RPMI8226 (cell line): ENCODE measurements at regions not wholly inside any gene's neighbourhood (a gene's known extent, or its start where the extent isn't known, plus 50 kb on each side); places are given as distances from the start of the nearest gene placed in this dataset.

Source experiments
- DNase-seq: peaks from one replicate; pipeline ENCODE4 v3.0.0-alpha.2; 2015

DNA sequence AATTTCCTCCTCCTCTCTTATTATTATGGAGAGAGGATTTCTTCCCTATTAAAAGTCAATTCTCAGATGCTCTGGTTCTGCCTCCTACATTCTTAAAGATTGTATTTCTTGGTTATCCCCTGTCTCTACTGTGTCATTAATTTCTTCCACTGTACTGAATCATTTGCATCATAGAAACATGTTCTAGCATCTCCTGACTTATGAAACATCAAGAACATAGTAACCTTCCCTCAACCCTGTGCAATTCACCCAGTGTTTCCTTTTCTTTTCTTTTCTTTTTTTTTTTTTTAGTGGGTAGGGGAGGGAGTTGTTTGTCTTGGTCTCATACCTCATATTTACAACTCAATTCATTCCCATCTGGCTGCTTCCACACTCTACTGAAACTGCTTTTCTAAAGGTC is 288.0 kb upstream of the PLET1 start:
- no peak for DNase-seq

DNA sequence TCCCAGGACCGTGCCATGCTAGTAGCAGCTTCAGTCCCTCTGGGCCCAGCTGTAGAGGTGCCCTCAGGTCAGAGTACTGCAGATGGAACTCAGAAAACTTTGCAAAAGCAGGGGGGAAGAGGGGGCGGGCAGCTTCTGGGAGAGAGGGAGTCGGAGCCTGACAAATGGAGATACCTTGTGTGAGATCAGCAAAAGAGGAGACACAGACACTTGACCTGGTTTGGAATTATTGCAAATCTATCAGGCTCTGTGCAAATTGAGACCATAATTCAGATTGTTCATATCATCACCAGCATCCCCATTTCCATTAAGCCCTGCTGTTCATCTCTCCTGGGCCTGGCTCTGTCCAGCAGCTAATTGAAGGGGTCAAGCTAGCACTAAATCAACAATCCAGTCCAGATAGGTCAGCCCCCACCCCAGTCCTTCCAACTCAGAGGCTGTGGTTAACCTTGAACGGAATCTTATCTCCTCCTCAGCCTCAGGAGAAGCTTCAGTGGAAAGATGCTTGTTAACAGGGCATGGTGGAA is 292.6 kb upstream of the PLET1 start:
- DNase-seq: no peak

DNA sequence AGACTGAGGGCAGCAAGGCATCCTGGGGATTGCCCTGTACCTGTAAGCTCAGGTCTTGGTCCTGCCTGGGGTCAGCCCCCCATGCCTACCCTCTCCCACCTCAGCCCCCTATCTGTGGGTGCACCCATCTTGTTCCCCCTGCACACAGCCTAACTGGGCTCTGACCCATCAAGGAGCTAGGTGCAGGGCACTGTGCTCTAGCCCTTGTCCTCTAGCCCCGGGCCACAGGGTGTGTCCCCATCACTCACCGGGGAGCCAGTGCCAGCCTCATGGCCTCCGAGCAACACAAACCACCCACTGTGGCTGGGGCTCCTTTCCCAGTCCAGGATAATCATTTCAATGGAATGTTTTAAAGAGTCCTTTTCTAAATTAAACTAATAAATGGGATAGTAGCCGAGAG is 293.9 kb upstream of the PLET1 start:
- no peak for DNase-seq

DNA sequence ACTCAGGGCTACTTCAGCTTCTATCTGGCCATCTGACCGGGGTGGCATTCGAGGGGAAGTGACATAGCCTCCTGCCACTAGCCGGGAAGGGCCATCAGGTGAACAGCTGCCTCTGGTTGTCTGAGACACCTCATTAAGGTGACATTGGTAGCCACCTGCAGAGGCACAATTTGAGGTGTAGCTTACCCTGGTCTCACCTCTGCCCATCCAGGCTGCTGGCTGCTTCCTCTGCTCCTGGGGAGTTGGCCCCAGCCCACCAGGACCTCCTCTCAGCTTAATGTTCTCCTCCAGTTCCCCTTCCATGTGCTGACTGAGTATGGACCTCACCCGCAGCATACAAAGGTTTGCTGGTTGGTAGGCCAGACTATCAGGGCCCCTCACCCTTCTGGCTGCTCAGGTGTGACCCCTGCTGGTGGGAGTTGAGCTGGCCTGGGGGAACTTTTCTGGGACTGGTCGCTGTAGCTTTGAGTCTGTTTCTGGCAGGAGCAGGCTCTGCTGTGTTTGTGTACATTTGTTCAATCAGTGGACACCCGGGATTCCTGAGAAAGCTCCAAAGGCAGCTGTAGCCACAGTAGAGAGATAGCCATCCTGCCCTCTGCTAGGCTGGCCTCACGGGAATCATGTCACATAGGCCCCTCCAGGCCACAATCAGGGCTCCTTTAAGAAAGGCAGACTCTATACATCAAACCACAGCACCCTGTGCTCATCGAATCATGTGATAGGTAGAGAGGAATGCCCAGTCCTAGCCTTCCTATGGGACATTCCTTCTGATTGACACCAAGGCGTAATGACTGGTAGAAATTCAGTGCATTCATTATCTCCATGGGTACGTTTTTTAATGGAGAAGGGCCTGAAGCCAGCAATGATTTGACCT is 295.1 kb upstream of the PLET1 start:
- peak; percentile 45 for DNase-seq

DNA sequence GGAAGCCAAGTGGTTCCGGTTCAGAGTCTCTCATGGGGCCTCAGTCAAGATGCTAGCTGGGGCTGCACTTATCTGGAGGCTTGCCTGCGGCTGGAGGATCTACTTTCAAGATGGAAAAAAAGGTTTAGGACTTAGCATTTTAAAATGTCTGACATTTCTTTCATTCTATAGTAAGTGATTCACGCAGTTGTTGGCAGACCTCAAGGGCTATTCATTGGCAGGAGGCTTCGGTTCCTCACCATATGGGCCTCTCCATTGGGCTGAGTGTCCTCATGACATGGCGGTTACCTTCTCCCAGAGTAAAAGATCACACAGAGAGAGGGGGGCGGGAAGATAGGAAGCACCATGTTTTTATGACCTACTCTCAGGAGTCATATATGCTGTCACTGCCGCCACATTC is 298.0 kb upstream of the PLET1 start:
- no peak for DNase-seq

DNA sequence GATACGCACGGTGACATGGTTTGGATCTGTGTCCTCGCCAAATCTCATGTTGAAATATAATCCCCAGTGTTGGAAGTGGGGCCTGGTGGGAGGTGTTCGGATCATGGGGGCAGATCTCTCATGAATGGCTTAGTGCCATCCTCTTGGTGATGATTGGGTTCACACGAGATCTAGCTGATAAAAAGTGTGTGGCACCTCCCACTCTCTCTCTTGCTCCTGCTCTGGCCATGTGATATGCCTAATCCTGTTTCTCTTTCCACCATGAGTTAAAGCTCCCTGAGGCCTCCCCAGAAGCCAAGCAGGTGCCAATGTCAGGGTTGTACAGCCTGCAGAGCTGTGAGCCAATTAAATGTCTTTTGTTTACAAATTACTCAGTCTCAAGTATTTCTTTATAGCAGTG is 303.1 kb upstream of the PLET1 start:
- no peak for DNase-seq

DNA sequence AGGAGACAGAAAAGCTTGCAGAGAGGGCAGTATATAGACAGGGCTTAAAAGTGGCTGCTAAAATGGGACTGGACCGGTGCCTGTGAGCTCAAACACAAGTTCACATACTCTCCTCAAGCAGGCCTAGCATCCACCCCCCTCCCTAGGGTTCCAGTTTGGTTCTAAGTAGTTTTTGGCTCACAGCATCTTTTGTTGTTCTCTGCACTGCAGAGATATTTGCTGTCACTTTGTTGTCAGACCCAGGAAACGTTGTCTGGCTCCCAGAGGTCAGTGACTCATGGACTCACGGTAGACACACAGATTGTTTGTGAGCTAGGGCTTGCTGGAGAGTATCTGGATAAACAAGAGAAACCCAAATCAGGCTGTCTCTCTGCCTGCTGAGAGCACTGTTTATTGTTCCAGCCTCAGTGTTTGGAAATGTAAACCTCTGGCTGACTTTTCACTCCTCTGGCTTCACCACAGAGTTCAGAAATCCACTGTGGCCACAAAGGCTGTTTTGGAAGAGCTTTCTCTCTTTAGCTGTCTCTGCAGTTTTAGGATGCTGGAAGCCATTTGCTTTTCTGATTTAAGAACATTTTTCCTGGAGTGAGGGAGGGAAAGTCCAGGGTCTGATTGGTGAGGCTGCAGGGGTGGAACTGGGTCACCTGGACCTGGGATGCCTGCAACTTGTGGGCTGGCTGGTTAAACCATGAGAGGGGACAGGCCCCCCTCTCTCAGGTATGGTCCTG is 303.7 kb upstream of the PLET1 start:
- no peak for DNase-seq

DNA sequence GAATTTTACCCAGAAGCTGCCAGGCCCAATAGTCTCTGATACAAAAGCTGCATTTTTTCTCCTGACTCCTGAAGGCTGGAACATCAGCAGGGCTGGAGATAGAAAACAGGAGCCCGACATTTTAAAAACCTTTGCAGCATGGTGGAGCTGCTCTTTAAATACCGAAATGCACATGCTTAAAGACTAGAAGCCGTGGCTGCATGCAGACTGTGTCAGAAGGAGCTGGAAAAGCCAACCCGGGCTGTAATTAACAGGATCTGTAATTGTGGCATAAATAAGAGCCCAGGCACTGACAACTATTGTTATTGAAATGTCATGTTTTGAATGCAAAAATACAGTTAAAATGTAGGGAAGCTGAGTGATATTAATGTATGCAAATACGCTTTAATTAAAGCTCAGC is 304.9 kb upstream of the PLET1 start:
- DNase-seq: no peak

DNA sequence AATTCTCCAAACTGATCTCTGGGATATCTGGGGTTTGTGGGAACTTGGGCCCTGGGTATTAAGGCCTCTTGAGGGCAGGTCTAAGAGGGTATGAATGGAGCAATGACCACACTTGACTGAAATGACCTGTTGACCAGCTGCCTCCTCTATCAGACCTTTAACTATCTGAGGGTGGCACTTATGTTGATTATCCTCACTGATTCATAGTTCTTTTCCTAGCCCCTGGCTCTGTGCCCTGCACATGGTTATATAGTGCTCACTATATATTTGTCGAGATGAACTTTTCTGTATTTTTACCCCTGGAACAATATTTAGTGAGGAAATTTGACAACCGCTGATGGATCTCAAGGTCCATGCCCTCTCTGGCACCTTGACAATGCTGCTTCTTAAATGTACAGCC is 305.5 kb upstream of the PLET1 start:
- DNase-seq: no peak

DNA sequence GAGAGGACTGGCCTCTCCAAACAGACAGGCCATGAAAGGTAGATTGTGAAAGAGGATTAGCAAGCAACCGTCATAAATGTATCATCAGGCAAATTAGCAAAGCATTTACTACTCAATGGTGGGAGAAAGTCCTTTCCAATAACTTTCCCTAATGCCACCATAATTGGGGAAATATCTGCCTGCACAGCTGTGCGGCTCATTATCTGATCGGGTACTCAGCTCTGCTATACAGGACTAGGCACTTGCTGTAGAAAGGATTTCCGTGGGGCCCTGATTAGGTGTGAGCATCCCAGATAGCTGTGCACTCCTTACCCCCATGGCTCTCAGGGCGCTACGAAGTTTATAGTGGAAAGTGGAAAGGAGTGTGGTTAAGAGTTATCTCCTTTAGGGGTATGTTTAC is 309.7 kb upstream of the PLET1 start:
- no peak for DNase-seq

DNA sequence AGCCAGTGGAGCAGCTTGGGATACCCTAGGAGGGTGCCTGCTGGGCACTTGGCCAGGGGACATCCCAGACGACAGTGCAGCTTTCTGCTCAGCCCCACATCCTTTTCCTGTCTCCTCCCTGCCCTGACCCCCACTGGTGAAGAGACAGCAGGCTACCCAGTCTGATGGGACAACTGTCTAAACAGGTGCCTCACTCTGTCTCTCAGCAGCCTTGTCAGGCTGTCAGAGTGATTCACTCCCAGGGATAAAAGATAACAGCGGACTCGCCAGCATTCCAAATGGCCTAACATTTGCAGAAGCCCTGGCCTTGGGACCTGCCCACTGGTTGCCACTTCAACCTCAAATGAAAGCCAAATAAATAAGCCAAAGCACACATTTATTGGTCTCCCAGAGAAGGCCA is 318.6 kb upstream of the PLET1 start:
- no peak for DNase-seq

DNA sequence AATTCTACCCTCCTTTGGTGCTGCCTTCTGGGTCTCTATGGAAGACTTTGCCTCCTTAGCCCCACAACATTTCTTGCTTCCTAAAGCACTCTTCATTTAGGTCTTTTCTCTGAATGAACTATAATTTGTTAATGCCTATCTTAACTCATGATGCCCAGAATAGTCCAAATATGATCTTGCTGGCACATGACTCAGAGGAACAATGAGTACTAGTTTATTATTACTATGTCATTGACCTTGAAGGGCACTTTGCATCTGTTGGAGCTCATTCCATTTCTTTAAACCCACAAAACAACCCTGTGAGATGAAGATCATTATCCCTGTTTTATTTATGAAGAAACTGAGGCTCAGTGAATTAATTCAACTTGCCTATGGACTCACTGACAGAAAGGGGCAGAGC is 320.2 kb upstream of the PLET1 start:
- no peak for DNase-seq

DNA sequence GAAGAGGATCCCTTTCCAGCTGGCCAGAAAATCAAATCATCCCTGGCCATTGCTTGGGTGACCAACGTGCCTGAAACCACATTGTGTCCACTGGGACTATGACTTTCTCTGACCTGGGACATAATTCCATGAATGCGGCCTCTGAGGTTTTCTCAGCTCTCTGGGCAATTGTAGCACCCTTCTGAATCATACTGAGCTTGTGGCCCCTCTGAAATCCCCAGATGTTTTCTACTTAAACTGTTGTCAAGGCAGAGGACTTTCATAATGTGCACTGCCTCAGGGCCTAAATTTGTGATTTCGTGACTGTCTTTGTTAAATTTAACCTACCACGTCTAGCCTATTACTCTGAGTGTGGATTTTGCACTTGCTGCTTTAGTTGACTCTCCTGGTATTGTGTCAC is 321.1 kb upstream of the PLET1 start:
- DNase-seq: no peak

DNA sequence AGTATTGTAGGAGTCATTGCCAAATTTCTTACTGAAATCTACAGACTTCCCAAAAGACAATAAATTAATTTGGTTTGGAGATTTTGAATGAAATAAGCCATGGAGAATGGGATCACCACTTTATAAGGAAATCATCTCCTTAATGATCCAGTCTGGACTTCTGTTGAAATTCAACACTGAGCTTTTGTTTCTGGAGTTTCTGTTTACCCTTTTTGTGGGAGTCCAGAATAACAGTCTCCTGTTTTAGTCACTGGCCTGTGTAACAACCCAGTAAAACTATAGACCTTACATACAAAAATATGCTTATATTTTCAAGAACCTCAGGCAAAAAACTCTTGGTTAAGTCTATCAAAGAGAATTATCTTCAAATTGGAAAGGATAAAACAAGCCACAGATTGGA is 321.7 kb upstream of the PLET1 start:
- DNase-seq: no peak

DNA sequence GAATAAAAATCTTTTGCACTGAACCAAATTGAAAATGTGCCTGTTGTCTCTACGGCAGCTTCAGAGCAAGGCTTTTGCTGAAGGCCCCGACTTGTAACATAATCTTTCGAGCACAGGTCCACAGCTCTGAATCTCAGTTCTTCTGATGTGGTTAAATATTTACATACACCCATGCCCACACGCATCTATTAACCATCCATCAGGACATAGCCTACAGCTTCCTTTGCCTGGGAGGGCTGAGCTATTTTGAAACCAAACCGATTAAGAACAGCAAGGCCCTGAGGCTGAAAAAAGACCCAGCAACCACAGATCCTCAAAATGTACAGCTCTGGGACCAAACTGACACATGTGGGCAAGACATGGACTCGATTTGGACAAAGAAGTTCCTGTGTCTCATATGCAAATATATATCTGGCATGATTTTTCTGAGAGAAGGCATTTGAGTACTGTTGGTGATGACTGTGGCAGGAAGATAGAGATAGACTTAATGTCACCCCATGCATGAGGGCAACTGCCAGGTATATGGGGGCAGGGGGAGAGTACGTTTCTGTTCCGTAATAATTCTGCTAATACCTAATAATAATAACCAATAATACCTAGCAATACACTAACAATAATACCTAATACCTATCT is 322.7 kb upstream of the PLET1 start:
- DNase-seq: no peak

DNA sequence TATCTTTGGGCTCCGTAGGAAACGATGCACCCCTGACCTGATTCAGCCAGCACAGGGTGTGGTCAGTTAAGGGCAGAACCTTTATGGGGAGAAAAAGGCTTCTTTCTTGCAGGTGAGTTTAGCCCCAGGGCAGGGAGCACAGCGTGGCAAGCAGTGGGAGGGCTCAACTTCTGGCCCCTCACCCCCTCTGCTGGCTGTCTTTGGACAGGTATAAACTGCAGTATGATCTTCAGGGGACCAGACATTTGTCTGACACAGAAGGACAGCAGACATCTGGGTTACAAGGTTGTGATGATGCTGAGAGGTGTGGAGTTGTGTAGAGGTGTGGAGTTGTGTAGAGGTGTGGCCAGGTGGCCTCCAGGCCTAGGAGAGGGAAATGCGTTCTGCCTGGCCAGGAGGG is 324.0 kb upstream of the PLET1 start:
- DNase-seq: peak; percentile 56

DNA sequence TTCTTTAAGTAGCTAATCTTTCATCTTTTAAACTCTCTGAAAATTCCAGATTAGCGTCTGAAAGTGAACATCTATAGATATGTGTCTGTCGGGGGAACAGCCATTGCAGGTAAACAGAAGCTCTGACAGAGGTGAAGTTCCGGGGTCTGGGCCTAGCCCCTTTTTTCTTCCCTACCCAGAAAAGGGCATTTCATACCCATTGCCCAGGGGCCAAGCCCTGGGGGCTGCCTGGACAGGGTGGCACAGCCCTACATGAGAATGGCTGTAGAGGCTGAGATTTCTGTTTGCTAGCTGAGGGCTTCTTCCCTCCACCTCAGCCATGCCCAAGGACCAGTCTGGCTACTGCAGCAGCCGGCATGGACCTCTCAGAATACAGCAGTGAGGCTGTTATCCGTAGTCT is 327.0 kb upstream of the PLET1 start:
- DNase-seq: no peak

DNA sequence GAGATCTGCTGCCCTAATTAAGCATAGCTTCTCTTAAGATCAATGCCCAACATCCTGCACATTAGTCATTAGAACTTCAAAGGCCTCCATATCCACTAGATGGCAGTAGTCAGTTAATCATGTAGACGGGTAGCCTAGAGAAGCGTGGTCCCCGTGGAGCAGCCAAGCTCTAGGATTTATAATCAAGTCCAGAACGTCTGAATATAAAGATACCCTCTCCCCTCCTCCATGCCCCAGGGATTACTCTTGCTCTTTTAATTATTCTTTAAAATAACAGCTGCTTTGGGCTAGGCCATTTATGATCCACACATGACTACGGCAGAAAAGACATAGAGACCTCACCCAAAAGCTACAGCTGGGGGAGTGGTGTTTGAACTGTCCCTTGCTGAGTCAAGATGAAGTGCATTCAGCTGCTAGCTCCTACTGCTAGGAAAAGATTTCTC is 327.6 kb upstream of the PLET1 start:
- peak; percentile 93 for DNase-seq

DNA sequence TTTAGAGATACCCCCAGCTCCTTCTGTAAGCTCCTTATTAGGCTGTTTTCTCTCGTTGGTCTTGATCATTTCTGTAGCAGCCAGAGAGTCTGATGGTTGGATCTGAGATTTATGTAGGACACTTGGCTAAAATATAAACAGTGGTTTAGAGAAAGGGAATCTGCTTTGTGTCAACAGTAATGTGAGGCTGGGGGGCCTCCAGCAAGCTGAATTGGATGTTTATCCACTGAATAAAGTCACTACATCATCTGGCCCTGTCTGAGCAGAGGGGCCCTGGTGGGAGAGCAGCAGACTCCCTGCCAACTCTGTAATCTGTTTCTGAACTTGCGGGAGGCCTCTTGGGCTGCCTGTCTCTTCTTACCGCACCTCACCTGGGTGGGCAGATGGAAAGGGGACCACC is 328.5 kb upstream of the PLET1 start:
- no peak for DNase-seq

DNA sequence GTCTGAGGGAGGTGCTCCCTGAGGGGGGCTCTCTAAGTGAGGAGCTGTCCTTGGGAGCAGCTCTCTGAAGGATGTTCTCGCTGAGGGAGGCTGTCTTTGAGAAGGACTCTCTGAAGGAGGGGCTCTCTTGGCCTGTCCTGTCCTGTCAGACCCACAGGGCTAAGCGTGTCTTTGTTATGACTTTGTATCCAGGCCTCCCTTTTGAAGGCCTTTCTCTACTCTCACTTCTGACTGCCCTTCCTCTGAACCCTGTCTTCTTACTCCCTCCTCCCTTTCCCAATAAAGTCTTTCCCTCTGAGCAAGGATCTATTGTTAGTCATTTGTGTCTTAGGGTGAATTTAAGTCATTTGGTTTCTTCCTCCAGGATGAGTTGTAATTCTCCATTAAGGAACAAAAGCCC is 330.1 kb upstream of the PLET1 start:
- no peak for DNase-seq

DNA sequence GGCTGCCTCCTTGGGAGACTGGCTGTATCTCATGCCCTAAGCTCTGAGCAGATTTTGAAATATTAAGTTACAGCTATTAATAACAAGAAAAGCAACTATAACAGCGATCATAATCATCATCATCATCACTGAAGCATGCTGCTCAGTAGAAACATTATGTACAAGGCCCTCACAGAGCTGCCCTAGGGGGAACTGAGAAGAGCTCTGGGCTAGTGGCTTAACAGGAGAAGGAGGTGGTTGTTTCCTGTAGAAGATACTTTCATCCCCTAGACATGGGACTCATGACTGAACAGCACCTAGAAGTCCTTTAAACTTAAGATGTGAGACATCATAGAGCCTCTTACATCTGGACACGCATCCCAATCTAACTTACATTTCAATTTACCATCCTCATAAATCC is 332.8 kb upstream of the PLET1 start:
- no peak for DNase-seq

DNA sequence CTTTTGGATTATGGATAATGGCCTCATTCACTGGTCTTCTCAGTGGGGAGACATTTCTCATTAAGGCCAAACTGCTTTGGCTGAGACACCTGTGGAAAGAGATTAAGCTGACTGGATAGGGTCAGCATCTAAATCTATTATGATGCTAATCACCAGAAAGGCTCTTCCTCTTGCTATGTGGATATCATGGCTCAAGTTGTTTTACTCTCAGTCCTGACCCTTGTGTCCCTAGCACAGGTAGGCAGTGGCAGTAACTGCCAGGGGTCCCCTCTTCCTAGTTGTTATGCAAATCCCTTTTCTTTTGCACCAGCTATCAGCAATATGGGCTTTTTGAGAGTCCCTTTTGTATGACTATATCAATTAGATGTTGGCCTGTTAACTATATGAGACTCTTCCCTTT is 335.7 kb upstream of the PLET1 start:
- no peak for DNase-seq

DNA sequence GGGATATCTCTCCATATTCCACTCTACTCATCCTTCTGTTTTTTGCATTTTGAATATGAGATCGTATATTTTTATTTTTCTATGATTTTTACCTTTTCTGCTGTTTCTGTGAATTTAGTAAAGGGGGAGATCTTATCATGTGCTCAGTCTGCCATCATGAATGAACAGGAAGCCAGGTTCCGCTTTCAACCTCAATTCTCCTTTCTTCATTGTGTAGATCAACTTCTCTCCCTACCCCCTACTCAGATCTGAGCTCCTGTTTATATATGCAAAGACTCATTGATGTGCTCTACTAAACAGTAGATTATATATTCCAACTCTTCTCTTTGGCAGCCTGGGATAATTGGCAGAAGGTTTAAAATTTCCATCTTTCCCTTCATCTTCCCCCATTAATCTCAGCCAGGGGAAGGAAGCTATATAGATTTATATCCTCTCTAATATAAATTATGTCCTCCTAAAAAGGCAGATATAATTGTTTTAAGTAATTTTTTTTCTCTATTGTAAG is 336.7 kb upstream of the PLET1 start:
- DNase-seq: no peak

DNA sequence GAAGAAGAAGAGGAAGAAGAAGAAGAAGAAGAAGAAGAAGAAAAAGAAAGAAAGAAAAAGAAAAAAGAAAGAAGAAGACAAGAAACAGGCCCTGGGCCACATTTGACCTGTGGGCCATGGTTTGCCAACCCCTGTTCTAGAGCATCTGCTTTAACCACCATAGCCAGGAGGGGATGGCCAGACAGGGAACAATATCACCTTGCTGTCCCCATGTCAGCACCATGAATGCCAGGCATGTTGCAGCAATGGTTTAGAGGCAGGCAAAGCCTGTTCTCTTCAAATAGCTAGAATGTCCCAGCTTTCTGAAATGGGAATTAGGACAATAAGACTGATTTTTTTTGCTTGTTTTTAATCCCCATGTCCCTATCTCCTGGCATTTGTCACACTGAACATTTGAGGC is 338.6 kb upstream of the PLET1 start:
- no peak for DNase-seq
